ENCODE measurements at regions not wholly inside any gene's neighbourhood (a gene's known extent, or its start where the extent isn't known, plus 50 kb on each side); places are given as distances from the start of the nearest gene placed in this dataset.

DNA sequence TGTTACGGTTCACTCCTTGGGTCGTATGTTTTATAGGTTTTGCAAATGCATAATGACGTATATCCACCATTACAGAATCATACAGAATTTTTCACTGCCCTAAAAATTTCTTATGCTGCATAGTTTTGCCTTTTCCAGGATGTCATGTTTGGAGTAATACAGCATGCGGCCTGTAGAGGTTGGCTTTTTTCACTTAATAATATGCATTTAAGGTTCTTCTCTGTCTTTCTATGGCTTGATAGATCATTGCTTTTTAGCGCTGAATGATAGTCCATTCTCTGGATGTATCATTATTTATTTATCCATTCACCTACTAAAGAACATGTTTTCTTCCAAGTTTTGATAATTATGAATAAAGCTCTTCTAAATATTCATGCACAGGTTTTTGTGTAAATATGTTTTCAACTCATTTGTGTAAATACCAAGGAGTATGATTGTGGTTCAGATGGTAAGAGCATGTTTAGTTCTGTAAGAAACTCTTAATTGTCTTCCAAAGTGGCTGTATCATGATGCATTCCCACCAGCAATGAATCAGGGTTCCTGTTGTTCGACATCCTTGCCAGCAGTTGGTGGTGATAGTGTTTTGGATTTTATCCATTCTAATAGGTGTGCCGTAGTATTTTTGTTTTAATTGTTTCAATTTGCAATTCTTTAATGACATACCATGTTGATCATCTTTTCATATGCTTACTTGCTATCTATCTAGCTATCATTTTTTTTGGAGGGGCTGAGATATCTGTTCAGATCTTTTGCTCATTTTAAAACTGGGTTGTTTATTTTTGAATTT, 531.2 kb upstream of the GHITM start:
- H3F3A ChIP-seq (ENCODE audit: insufficient read depth, low read length): no peaks in the 10 kb centered on the region
- no peak overlapping the region for H3K27ac ChIP-seq (ENCODE audit: low read depth, low read length, poor library complexity, severe bottlenecking)
- H3K4me3 ChIP-seq (ENCODE audit: low read depth, low read length, poor library complexity, severe bottlenecking): no peak overlapping the region
- TF ChIP-seq, protein P1, sequence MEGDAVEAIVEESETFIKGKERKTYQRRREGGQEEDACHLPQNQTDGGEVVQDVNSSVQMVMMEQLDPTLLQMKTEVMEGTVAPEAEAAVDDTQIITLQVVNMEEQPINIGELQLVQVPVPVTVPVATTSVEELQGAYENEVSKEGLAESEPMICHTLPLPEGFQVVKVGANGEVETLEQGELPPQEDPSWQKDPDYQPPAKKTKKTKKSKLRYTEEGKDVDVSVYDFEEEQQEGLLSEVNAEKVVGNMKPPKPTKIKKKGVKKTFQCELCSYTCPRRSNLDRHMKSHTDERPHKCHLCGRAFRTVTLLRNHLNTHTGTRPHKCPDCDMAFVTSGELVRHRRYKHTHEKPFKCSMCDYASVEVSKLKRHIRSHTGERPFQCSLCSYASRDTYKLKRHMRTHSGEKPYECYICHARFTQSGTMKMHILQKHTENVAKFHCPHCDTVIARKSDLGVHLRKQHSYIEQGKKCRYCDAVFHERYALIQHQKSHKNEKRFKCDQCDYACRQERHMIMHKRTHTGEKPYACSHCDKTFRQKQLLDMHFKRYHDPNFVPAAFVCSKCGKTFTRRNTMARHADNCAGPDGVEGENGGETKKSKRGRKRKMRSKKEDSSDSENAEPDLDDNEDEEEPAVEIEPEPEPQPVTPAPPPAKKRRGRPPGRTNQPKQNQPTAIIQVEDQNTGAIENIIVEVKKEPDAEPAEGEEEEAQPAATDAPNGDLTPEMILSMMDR (IDR thresholded peaks at IDR 0.05; ENCODE audit: low read length): no peak
- TF ChIP-seq EZH2 (IDR thresholded peaks at IDR 0.05; ENCODE audit: borderline replicate concordance, low read length): no peak
- no peaks in the 10 kb centered on the region for H3K79me2 ChIP-seq (ENCODE audit: insufficient read depth, low read length)
- no peaks in the 10 kb centered on the region for H3K9me2 ChIP-seq (ENCODE audit: low read depth, low read length)
- no peak overlapping the region for H3K9ac ChIP-seq (ENCODE audit: low read length)
- no peaks in the 10 kb centered on the region for H3K4me1 ChIP-seq (ENCODE audit: insufficient read depth, low read length, severe bottlenecking)
- H3K27me3 ChIP-seq (ENCODE audit: insufficient read depth, low read length): no peaks in the 10 kb centered on the region
- H3K4me2 ChIP-seq (ENCODE audit: low read length): no peak overlapping the region
- H2AFZ ChIP-seq (ENCODE audit: low read length): no peak overlapping the region
- no peaks in the 10 kb centered on the region for H4K20me1 ChIP-seq (ENCODE audit: insufficient read depth, low read length)
- no peaks in the 10 kb centered on the region for H3K36me3 ChIP-seq (ENCODE audit: insufficient read depth, low read length)
- no peaks in the 10 kb centered on the region for H3K9me3 ChIP-seq (ENCODE audit: low read length)

DNA sequence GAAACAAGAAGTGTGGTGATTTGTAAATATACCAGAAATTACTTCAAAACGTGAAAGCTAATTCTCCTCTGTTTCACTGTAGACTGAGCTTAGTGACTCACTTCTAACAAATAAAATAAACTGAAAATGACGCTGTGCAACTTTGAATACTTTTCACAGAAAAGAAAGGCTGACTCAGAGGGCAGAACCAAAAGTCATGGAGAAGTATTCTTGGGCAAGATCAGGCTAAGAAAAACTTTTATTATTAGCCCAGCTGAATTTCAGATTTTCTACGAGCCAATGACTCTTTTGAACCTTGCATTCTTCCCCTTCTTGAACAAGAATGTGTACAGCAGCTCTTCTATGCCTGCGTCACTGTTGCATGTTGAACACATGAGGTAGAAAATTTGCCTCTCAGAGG, 527.3 kb upstream of the GHITM start:
- no peaks in the 10 kb centered on the region for H3K9me2 ChIP-seq (ENCODE audit: low read depth, low read length)
- TF ChIP-seq, protein P1 (IDR thresholded peaks at IDR 0.05; ENCODE audit: low read length): no peak
- TF ChIP-seq EZH2 (IDR thresholded peaks at IDR 0.05; ENCODE audit: borderline replicate concordance, low read length): no peak
- H3K79me2 ChIP-seq (ENCODE audit: insufficient read depth, low read length): no peaks in the 10 kb centered on the region
- no peaks in the 10 kb centered on the region for H3K9me3 ChIP-seq (ENCODE audit: low read length)
- no peak overlapping the region for H3K27ac ChIP-seq (ENCODE audit: low read depth, low read length, poor library complexity, severe bottlenecking)
- no peaks in the 10 kb centered on the region for H4K20me1 ChIP-seq (ENCODE audit: insufficient read depth, low read length)
- H3K4me2 ChIP-seq (ENCODE audit: low read length): no peak overlapping the region
- no peak overlapping the region for H3K9ac ChIP-seq (ENCODE audit: low read length)
- no peaks in the 10 kb centered on the region for H3F3A ChIP-seq (ENCODE audit: insufficient read depth, low read length)
- H3K36me3 ChIP-seq (ENCODE audit: insufficient read depth, low read length): no peaks in the 10 kb centered on the region
- no peaks in the 10 kb centered on the region for H3K4me1 ChIP-seq (ENCODE audit: insufficient read depth, low read length, severe bottlenecking)
- no peak overlapping the region for H2AFZ ChIP-seq (ENCODE audit: low read length)
- no peaks in the 10 kb centered on the region for H3K27me3 ChIP-seq (ENCODE audit: insufficient read depth, low read length)
- H3K4me3 ChIP-seq (ENCODE audit: low read depth, low read length, poor library complexity, severe bottlenecking): no peak overlapping the region

DNA sequence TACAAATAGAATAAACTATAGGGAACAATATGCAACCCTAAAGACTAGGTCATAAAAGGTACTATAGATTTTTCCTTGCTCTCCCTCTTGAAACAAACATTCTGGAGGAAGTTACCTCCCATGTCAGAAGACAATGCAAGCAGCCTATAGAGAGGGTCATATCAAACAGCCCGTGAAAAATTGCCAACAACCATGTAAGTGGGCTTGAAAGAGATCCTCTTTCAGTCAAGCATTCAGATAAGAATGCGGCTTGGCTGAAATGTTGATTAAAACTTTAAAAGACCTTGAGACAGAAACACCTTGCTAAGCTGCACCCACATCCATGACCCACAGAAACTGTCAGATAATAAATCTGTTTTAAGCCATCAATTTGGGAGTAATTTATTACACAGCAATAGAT, 526.6 kb upstream of the GHITM start:
- H3K27ac ChIP-seq (ENCODE audit: low read depth, low read length, poor library complexity, severe bottlenecking): no peak overlapping the region

More for the DNA sequence above, 526.6 kb upstream of the GHITM start:
- Histone ChIP-seq H3K79me2 (ENCODE audit: insufficient read depth, low read length) (no peaks in the 10 kb centered on the region), H3K9me2 (ENCODE audit: low read depth, low read length) (no peaks in the 10 kb centered on the region), H4K20me1 (ENCODE audit: insufficient read depth, low read length) (no peaks in the 10 kb centered on the region), H3K27me3 (ENCODE audit: insufficient read depth, low read length) (no peaks in the 10 kb centered on the region), H3K4me3 (ENCODE audit: low read depth, low read length, poor library complexity, severe bottlenecking) (no peak overlapping the region), H3K4me2 (ENCODE audit: low read length) (no peak overlapping the region), H3K9me3 (ENCODE audit: low read length) (no peaks in the 10 kb centered on the region), H3F3A (ENCODE audit: insufficient read depth, low read length) (no peaks in the 10 kb centered on the region), H3K36me3 (ENCODE audit: insufficient read depth, low read length) (no peaks in the 10 kb centered on the region), H2AFZ (ENCODE audit: low read length) (no peak overlapping the region), H3K4me1 (ENCODE audit: insufficient read depth, low read length, severe bottlenecking) (no peaks in the 10 kb centered on the region), H3K9ac (ENCODE audit: low read length) (no peak overlapping the region)
- TF ChIP-seq, protein P1 (IDR thresholded peaks at IDR 0.05; ENCODE audit: low read length): no peak
- no peak for TF ChIP-seq EZH2 (IDR thresholded peaks at IDR 0.05; ENCODE audit: borderline replicate concordance, low read length)

Data from OCI-LY1 (cell line).